OCI-LY1 (cell line): ENCODE measurements at regions not wholly inside any gene's neighbourhood (a gene's known extent, or its start where the extent isn't known, plus 50 kb on each side); places are given as distances from the start of the nearest gene placed in this dataset.

Source experiments
- H2AFZ ChIP-seq: fragments of 200-600 bp; sonication (generic), shearing (Covaris generic); 2 replicates; pipeline ENCODE4 v1.6.0; 2014; ENCODE audit warnings: antibody characterized with exemption, mild to moderate bottlenecking, low read length
- H3F3A ChIP-seq: fragments of 200-600 bp; sonication (generic), shearing (Covaris generic); 2 replicates; pipeline ENCODE4 v1.6.0; 2014; ENCODE audit warnings: mild to moderate bottlenecking, antibody characterized with exemption, low read length, moderate library complexity; ENCODE audit not compliant: insufficient read depth
- H3K27ac ChIP-seq: fragments of 200-600 bp; sonication (generic); 2 replicates; pipeline ENCODE4 v1.5.1; 2014; ENCODE audit warnings: low read length, mixed run types, mild to moderate bottlenecking, low read depth; ENCODE audit not compliant: poor library complexity, severe bottlenecking
- H3K27me3 ChIP-seq: fragments of 200-600 bp; sonication (generic); 2 replicates; pipeline ENCODE4 v1.6.0; 2014; ENCODE audit warnings: antibody characterized with exemption, mild to moderate bottlenecking, low read length, moderate library complexity; ENCODE audit not compliant: insufficient read depth
- H3K36me3 ChIP-seq: fragments of 200-600 bp; sonication (generic); 2 replicates; pipeline ENCODE4 v1.6.1; 2014; ENCODE audit warnings: mild to moderate bottlenecking, antibody characterized with exemption, low read length, moderate library complexity, mixed read lengths; ENCODE audit not compliant: insufficient read depth
- H3K4me1 ChIP-seq: fragments of 200-600 bp; sonication (generic); 2 replicates; pipeline ENCODE4 v1.5.1; 2014; ENCODE audit warnings: mild to moderate bottlenecking, low read length, moderate library complexity; ENCODE audit not compliant: insufficient read depth, severe bottlenecking
- H3K4me2 ChIP-seq: fragments of 200-600 bp; sonication (generic), shearing (Covaris generic); 2 replicates; pipeline ENCODE4 v1.6.1; 2014; ENCODE audit warnings: low read length
- H3K4me3 ChIP-seq: fragments of 200-600 bp; sonication (generic); 2 replicates; pipeline ENCODE4 v1.5.1; 2014; ENCODE audit warnings: low read length, low read depth, mild to moderate bottlenecking, mixed read lengths; ENCODE audit not compliant: poor library complexity, severe bottlenecking
- H3K79me2 ChIP-seq: fragments of 200-600 bp; shearing (Covaris generic); 2 replicates; pipeline ENCODE4 v1.6.1; 2016; ENCODE audit warnings: mixed run types, low read length, mixed read lengths; ENCODE audit not compliant: insufficient read depth
- H3K9ac ChIP-seq: fragments of 200-600 bp; sonication (generic), shearing (Covaris generic); 2 replicates; pipeline ENCODE4 v1.6.1; 2014; ENCODE audit warnings: mild to moderate bottlenecking, low read length, mixed read lengths
- H3K9me2 ChIP-seq: fragments of 200-600 bp; sonication (generic), shearing (Covaris generic); 2 replicates; pipeline ENCODE4 v1.6.1; 2014; ENCODE audit warnings: low read depth, mild to moderate bottlenecking, low read length, mixed read lengths
- H3K9me3 ChIP-seq: fragments of 200-600 bp; shearing (Covaris generic); 2 replicates; pipeline ENCODE4 v1.6.1; 2014; ENCODE audit warnings: low read length, mixed read lengths
- H4K20me1 ChIP-seq: fragments of 200-600 bp; sonication (generic), shearing (Covaris generic); 2 replicates; pipeline ENCODE4 v1.6.0; 2016; ENCODE audit warnings: mild to moderate bottlenecking, low read length; ENCODE audit not compliant: insufficient read depth
- CTCF ChIP-seq: fragments of 200-600 bp; sonication (generic), shearing (Covaris generic); IDR thresholded peaks from 2 replicates; pipeline ENCODE4 v1.5.1; 2017; ENCODE audit warnings: mild to moderate bottlenecking, antibody characterized with exemption, low read length, moderate library complexity, mixed read lengths
- EZH2 ChIP-seq: fragments of 200-600 bp; sonication (generic), shearing (Covaris generic); IDR thresholded peaks from 2 replicates; pipeline ENCODE4 v1.8.0; 2017; ENCODE audit warnings: borderline replicate concordance, mixed run types, mild to moderate bottlenecking, antibody characterized with exemption, low read length, moderate library complexity, mixed read lengths

GRCh38 chr13:54312885-54313284 lies 1284.3 kb downstream of the OLFM4 start:
- H3K36me3 ChIP-seq: no peaks in the 10 kb centered on the region
- no peaks in the 10 kb centered on the region for H4K20me1 ChIP-seq
- H3K9me2 ChIP-seq: no peaks in the 10 kb centered on the region
- H2AFZ ChIP-seq: no peak overlapping the region
- H3K79me2 ChIP-seq: no peaks in the 10 kb centered on the region
- no peak for TF ChIP-seq EZH2
- TF ChIP-seq CTCF: no peak
- no peaks in the 10 kb centered on the region for H3K4me1 ChIP-seq
- H3K27ac ChIP-seq: no peak overlapping the region
- H3K9me3 ChIP-seq: no peaks in the 10 kb centered on the region
- no peak overlapping the region for H3K4me3 ChIP-seq
- no peak overlapping the region for H3K4me2 ChIP-seq
- no peaks in the 10 kb centered on the region for H3K27me3 ChIP-seq
- no peaks in the 10 kb centered on the region for H3F3A ChIP-seq
- no peak overlapping the region for H3K9ac ChIP-seq

GRCh38 chr13:54317722-54318121 lies 1289.1 kb downstream of the OLFM4 start:
- Histone ChIP-seq H3K36me3 (no peaks in the 10 kb centered on the region), H3K9me3 (no peaks in the 10 kb centered on the region), H2AFZ (no peak overlapping the region), H3K79me2 (no peaks in the 10 kb centered on the region), H3K9me2 (no peaks in the 10 kb centered on the region), H3K27me3 (no peaks in the 10 kb centered on the region), H3K4me3 (no peak overlapping the region), H4K20me1 (no peaks in the 10 kb centered on the region), H3F3A (no peaks in the 10 kb centered on the region), H3K4me1 (no peaks in the 10 kb centered on the region), H3K27ac (no peak overlapping the region), H3K4me2 (no peak overlapping the region), H3K9ac (no peak overlapping the region)
- TF ChIP-seq EZH2 (no peak), CTCF (no peak)

DNA sequence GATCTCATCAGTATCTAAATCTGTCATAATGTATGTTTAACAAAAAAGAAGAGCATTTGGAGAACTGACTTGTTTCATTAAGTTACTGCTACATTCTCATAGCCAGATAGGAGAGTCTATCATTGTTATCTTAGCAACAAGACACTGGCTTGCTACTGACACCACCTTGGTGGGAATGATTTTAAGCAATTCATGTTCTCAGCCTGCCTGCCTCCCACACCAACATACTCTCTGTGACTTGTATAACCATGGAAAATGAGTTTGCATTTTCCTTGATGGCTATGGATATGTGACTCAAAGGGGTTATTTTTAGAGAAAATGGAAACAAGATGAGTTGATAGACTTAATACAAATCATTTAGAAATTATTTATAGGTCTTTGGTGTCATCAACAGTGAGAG lies 1308.9 kb downstream of the OLFM4 start:
- Histone ChIP-seq H3K9me3 (no peaks in the 10 kb centered on the region), H3K4me1 (no peaks in the 10 kb centered on the region), H3K4me2 (no peak overlapping the region), H3K27me3 (no peaks in the 10 kb centered on the region), H3F3A (no peaks in the 10 kb centered on the region), H3K36me3 (no peaks in the 10 kb centered on the region), H3K9ac (no peak overlapping the region), H3K27ac (no peak overlapping the region), H3K79me2 (no peaks in the 10 kb centered on the region), H3K4me3 (no peak overlapping the region), H2AFZ (no peak overlapping the region), H4K20me1 (no peaks in the 10 kb centered on the region), H3K9me2 (no peaks in the 10 kb centered on the region)
- TF ChIP-seq CTCF: no peak
- TF ChIP-seq EZH2: no peak
